ENCODE measurements at regions not wholly inside any gene's neighbourhood (a gene's known extent, or its start where the extent isn't known, plus 50 kb on each side); places are given as distances from the start of the nearest gene placed in this dataset.

DNA sequence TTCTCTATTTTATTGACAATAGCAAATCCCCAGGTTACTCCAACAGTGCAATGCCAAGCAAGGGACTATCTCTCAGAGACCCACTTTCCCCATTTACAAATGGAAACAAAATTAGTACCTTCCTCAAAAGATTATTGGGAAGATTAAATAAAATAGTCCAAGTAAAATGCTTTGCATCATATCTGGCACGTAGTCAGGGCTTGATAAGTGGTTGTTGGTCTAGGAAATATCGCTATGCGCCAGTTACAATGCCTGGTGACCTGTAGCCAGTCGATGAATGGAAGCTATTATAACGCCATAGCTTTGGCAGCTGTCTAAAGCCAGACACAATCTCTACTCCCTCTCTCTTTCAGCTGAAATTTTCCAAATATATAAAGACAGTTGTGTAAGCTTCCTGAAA lies 220.3 kb downstream of the RAP2A start:
- H2BK120ac ChIP-seq (ENCODE audit: low read depth, low read length), result peak overlapping the region; percentile 19
- WGBS (ENCODE audit: extremely low coverage, insufficient coverage, low lambda C conversion rate), result no CpG with 5 or more reads among the region's 5 CpGs

GRCh38 chr13:97658556-97658955 lies 224.6 kb downstream of the RAP2A start:
- Histone ChIP-seq H3K36me3 (ENCODE audit: control insufficient read depth, insufficient read depth, low read length) (no peaks in the 10 kb centered on the region), H3K56ac (ENCODE audit: low read length) (peak overlapping the region; percentile 22), H3K9ac (ENCODE audit: low read length) (no peak overlapping the region), H2AK5ac (ENCODE audit: low read length) (no peak overlapping the region), H3K79me1 (ENCODE audit: low read length) (no peaks in the 10 kb centered on the region), H3K79me2 (ENCODE audit: control insufficient read depth, insufficient read depth, low read length) (no peaks in the 10 kb centered on the region), H3K4me2 (ENCODE audit: low read length) (no peak overlapping the region), H3K4ac (ENCODE audit: low read depth, low read length) (no peak overlapping the region), H4K8ac (ENCODE audit: low read depth, low read length) (no peak overlapping the region), H3K27ac (ENCODE audit: low read depth, low read length) (peak overlapping the region; percentile 17), H3K4me1 (ENCODE audit: control insufficient read depth, low read depth, low read length) (no peaks in the 10 kb centered on the region), H4K5ac (ENCODE audit: low read length) (no peak overlapping the region), H3K18ac (ENCODE audit: low read length) (peak overlapping the region; percentile 33), H3K23ac (ENCODE audit: low read length) (no peak overlapping the region), H2BK5ac (ENCODE audit: low read length) (no peak overlapping the region), H3K4me3 (ENCODE audit: low read length) (no peak overlapping the region), H2BK120ac (ENCODE audit: low read depth, low read length) (no peak overlapping the region), H2BK15ac (replicated peaks; ENCODE audit: low read depth) (no peak overlapping the region), H3K27me3 (ENCODE audit: insufficient read depth, low read length, poor library complexity) (no peaks in the 10 kb centered on the region)
- no peak for DNase-seq

More for the DNA sequence above, 220.3 kb downstream of the RAP2A start:
- Histone ChIP-seq H3K4ac (ENCODE audit: low read depth, low read length) (peak overlapping the region; percentile 62), H3K56ac (ENCODE audit: low read length) (no peak overlapping the region), H3K9ac (ENCODE audit: low read length) (no peak overlapping the region), H3K18ac (ENCODE audit: low read length) (peak overlapping the region; percentile 86), H3K27me3 (ENCODE audit: insufficient read depth, low read length, poor library complexity) (no peaks in the 10 kb centered on the region), H3K4me1 (ENCODE audit: control insufficient read depth, low read depth, low read length) (peaks cover 8% of the 10 kb centered on the region), H3K36me3 (ENCODE audit: control insufficient read depth, insufficient read depth, low read length) (no peaks in the 10 kb centered on the region), H2BK5ac (ENCODE audit: low read length) (no peak overlapping the region), H4K8ac (ENCODE audit: low read depth, low read length) (no peak overlapping the region), H2AK5ac (ENCODE audit: low read length) (no peak overlapping the region), H3K79me1 (ENCODE audit: low read length) (no peaks in the 10 kb centered on the region), H4K5ac (ENCODE audit: low read length) (no peak overlapping the region), H3K23ac (ENCODE audit: low read length) (no peak overlapping the region), H2BK15ac (replicated peaks; ENCODE audit: low read depth) (no peak overlapping the region), H3K27ac (ENCODE audit: low read depth, low read length) (no peak overlapping the region), H3K79me2 (ENCODE audit: control insufficient read depth, insufficient read depth, low read length) (no peaks in the 10 kb centered on the region), H3K4me3 (ENCODE audit: low read length) (no peak overlapping the region), H3K4me2 (ENCODE audit: low read length) (no peak overlapping the region)
- DNase-seq, result no peak

DNA sequence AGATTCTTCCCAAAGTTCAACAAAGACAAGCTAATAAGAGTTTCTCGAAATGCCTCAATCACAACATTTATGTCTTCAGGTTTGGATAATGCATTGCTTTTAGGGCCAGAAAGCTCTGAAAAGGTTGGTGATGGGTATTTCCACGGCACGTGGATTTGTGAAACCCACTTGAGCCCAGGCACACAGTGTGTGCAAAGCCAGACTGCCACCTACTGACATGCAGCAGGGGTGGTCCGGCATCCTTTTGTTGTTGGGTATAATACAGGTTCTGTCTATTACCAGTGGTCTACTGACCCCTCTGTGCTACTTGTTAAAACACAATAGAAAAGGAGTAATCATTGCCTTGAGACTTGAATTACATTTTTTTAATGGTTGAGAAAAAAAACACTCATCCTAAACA lies 225.6 kb downstream of the RAP2A start:
- H3K9ac ChIP-seq (ENCODE audit: low read length), result no peak overlapping the region
- H3K4me2 ChIP-seq (ENCODE audit: low read length), result no peak overlapping the region
- H2AK5ac ChIP-seq (ENCODE audit: low read length), result no peak overlapping the region
- WGBS (ENCODE audit: extremely low coverage, insufficient coverage, low lambda C conversion rate), result no CpG with 5 or more reads among the region's 4 CpGs
- H3K18ac ChIP-seq (ENCODE audit: low read length), result peak overlapping the region; percentile 4
- H2BK15ac ChIP-seq (replicated peaks; ENCODE audit: low read depth), result no peak overlapping the region
- H3K56ac ChIP-seq (ENCODE audit: low read length), result peak overlapping the region; percentile 58
- H3K36me3 ChIP-seq (ENCODE audit: control insufficient read depth, insufficient read depth, low read length), result no peaks in the 10 kb centered on the region
- H3K79me1 ChIP-seq (ENCODE audit: low read length), result no peaks in the 10 kb centered on the region
- no peaks in the 10 kb centered on the region for H3K4me1 ChIP-seq (ENCODE audit: control insufficient read depth, low read depth, low read length)
- no peak overlapping the region for H4K8ac ChIP-seq (ENCODE audit: low read depth, low read length)
- peak; percentile 65 for DNase-seq
- no peaks in the 10 kb centered on the region for H3K79me2 ChIP-seq (ENCODE audit: control insufficient read depth, insufficient read depth, low read length)
- H4K5ac ChIP-seq (ENCODE audit: low read length), result no peak overlapping the region
- peak overlapping the region; percentile 47 for H2BK5ac ChIP-seq (ENCODE audit: low read length)
- no peaks in the 10 kb centered on the region for H3K27me3 ChIP-seq (ENCODE audit: insufficient read depth, low read length, poor library complexity)
- peak overlapping the region; percentile 30 for H2BK120ac ChIP-seq (ENCODE audit: low read depth, low read length)
- no peak overlapping the region for H3K23ac ChIP-seq (ENCODE audit: low read length)
- H3K27ac ChIP-seq (ENCODE audit: low read depth, low read length), result no peak overlapping the region
- H3K4me3 ChIP-seq (ENCODE audit: low read length), result no peak overlapping the region
- H3K4ac ChIP-seq (ENCODE audit: low read depth, low read length), result no peak overlapping the region

- no peak overlapping the region for H3K4ac ChIP-seq (ENCODE audit: low read depth, low read length)
- WGBS (ENCODE audit: extremely low coverage, insufficient coverage, low lambda C conversion rate), result no CpG with 5 or more reads among the region's 11 CpGs
- no peak overlapping the region for H4K8ac ChIP-seq (ENCODE audit: low read depth, low read length)
- no peaks in the 10 kb centered on the region for H3K36me3 ChIP-seq (ENCODE audit: control insufficient read depth, insufficient read depth, low read length)
- no peak overlapping the region for H3K23ac ChIP-seq (ENCODE audit: low read length)
- peak overlapping the region; percentile 42 for H2BK15ac ChIP-seq (replicated peaks; ENCODE audit: low read depth)
- no peak for DNase-seq
- H3K27ac ChIP-seq (ENCODE audit: low read depth, low read length), result no peak overlapping the region
- H2BK5ac ChIP-seq (ENCODE audit: low read length), result no peak overlapping the region
- H3K18ac ChIP-seq (ENCODE audit: low read length), result peak overlapping the region; percentile 75
- no peak overlapping the region for H3K9ac ChIP-seq (ENCODE audit: low read length)
- no peaks in the 10 kb centered on the region for H3K79me2 ChIP-seq (ENCODE audit: control insufficient read depth, insufficient read depth, low read length)
- no peaks in the 10 kb centered on the region for H3K79me1 ChIP-seq (ENCODE audit: low read length)
- H3K4me1 ChIP-seq (ENCODE audit: control insufficient read depth, low read depth, low read length), result no peaks in the 10 kb centered on the region
- no peak overlapping the region for H2BK120ac ChIP-seq (ENCODE audit: low read depth, low read length)
- H3K4me2 ChIP-seq (ENCODE audit: low read length), result no peak overlapping the region
- H3K4me3 ChIP-seq (ENCODE audit: low read length), result no peak overlapping the region
- no peak overlapping the region for H4K5ac ChIP-seq (ENCODE audit: low read length)
- no peak overlapping the region for H2AK5ac ChIP-seq (ENCODE audit: low read length)
- H3K56ac ChIP-seq (ENCODE audit: low read length), result no peak overlapping the region
- H3K27me3 ChIP-seq (ENCODE audit: insufficient read depth, low read length, poor library complexity), result no peaks in the 10 kb centered on the region
These were observed 226.8 kb downstream of the RAP2A start for GRCh38 chr13:97660594-97661260.

DNA sequence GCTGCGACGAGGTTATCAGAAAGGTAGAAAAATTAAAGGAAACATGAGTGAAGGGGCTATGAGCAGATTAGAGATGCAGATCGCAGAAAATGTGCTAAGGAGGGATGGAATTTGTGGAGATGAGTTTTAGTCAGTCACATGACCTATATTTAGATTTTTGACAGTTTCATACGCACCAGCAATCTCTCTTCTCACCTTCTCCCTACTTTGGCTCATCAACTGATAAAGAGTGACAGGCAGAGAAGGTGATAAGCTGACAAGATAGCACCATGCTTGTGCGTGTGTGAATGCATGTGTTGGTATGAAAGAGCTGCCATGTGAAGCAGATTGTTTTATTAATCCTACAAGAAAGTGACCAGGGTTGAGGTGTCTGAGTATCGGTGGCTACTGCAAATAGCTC lies 252.6 kb downstream of the RAP2A start:
- H3K79me2 ChIP-seq (ENCODE audit: control insufficient read depth, insufficient read depth, low read length), result no peaks in the 10 kb centered on the region
- H3K4ac ChIP-seq (ENCODE audit: low read depth, low read length), result no peak overlapping the region
- H2BK120ac ChIP-seq (ENCODE audit: low read depth, low read length), result no peak overlapping the region
- H3K4me3 ChIP-seq (ENCODE audit: low read length), result no peak overlapping the region
- no peak overlapping the region for H3K18ac ChIP-seq (ENCODE audit: low read length)
- H3K79me1 ChIP-seq (ENCODE audit: low read length), result no peaks in the 10 kb centered on the region
- no peak overlapping the region for H4K5ac ChIP-seq (ENCODE audit: low read length)
- no peak overlapping the region for H3K9ac ChIP-seq (ENCODE audit: low read length)
- no peaks in the 10 kb centered on the region for H3K27me3 ChIP-seq (ENCODE audit: insufficient read depth, low read length, poor library complexity)
- H2BK15ac ChIP-seq (replicated peaks; ENCODE audit: low read depth), result no peak overlapping the region
- H3K56ac ChIP-seq (ENCODE audit: low read length), result no peak overlapping the region
- H2AK5ac ChIP-seq (ENCODE audit: low read length), result no peak overlapping the region
- H3K23ac ChIP-seq (ENCODE audit: low read length), result no peak overlapping the region
- no peak overlapping the region for H4K8ac ChIP-seq (ENCODE audit: low read depth, low read length)
- peaks cover 1% of the 10 kb centered on the region for H3K4me1 ChIP-seq (ENCODE audit: control insufficient read depth, low read depth, low read length)
- no CpG with 5 or more reads among the region's 6 CpGs for WGBS (ENCODE audit: extremely low coverage, insufficient coverage, low lambda C conversion rate)
- no peaks in the 10 kb centered on the region for H3K36me3 ChIP-seq (ENCODE audit: control insufficient read depth, insufficient read depth, low read length)
- no peak overlapping the region for H3K27ac ChIP-seq (ENCODE audit: low read depth, low read length)
- DNase-seq, result peak; percentile 62
- H2BK5ac ChIP-seq (ENCODE audit: low read length), result no peak overlapping the region
- no peak overlapping the region for H3K4me2 ChIP-seq (ENCODE audit: low read length)

DNA sequence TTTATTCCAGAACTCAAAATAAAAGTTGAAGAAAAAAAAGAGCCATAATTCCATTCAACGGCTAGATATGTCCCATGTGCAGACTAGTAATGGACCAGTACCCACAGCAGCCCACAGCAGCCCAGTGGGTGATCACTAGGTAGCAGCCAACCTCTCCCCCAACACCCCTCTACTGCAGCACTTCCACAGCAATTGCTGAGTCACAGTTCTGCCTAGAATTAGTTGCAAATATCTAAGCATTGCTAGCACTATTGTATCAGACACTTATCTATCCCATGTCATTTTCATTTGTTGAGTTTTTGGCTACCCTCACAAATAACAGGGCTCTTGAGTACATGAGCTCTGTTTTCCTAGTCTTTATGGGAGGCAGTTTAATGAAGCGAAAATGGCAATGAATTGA lies 258.7 kb downstream of the RAP2A start:
- H3K4ac ChIP-seq (ENCODE audit: low read depth, low read length), result no peak overlapping the region
- WGBS (ENCODE audit: extremely low coverage, insufficient coverage, low lambda C conversion rate), result no CpG with 5 or more reads among the region's 2 CpGs

More for the DNA sequence above, 258.7 kb downstream of the RAP2A start:
- DNase-seq, result no peak
- Histone ChIP-seq H3K4me1 (ENCODE audit: control insufficient read depth, low read depth, low read length) (no peaks in the 10 kb centered on the region), H3K79me2 (ENCODE audit: control insufficient read depth, insufficient read depth, low read length) (no peaks in the 10 kb centered on the region), H2BK5ac (ENCODE audit: low read length) (no peak overlapping the region), H3K18ac (ENCODE audit: low read length) (no peak overlapping the region), H3K36me3 (ENCODE audit: control insufficient read depth, insufficient read depth, low read length) (no peaks in the 10 kb centered on the region), H3K27me3 (ENCODE audit: insufficient read depth, low read length, poor library complexity) (no peaks in the 10 kb centered on the region), H4K8ac (ENCODE audit: low read depth, low read length) (no peak overlapping the region), H3K23ac (ENCODE audit: low read length) (no peak overlapping the region), H4K5ac (ENCODE audit: low read length) (no peak overlapping the region), H3K4me2 (ENCODE audit: low read length) (no peak overlapping the region), H2AK5ac (ENCODE audit: low read length) (no peak overlapping the region), H3K79me1 (ENCODE audit: low read length) (no peaks in the 10 kb centered on the region), H2BK120ac (ENCODE audit: low read depth, low read length) (no peak overlapping the region), H3K56ac (ENCODE audit: low read length) (no peak overlapping the region), H3K4me3 (ENCODE audit: low read length) (no peak overlapping the region), H2BK15ac (replicated peaks; ENCODE audit: low read depth) (no peak overlapping the region), H3K27ac (ENCODE audit: low read depth, low read length) (no peak overlapping the region), H3K9ac (ENCODE audit: low read length) (no peak overlapping the region)

Data from mesendoderm (in vitro differentiated cells).